Endometrial microvascular endothelial cells (primary cell): ENCODE measurements at regions not wholly inside any gene's neighbourhood (a gene's known extent, or its start where the extent isn't known, plus 50 kb on each side); places are given as distances from the start of the nearest gene placed in this dataset.

Experiments
- in situ Hi-C: cut with HindIII; loops from 2 replicates; pipeline ENCODE4 v1.10.0; 2017; ENCODE audit warnings: low sequenced_read_pairs, low pct_unique_long_range_greater_than_20kb; ENCODE audit errors: inconsistent ontology term

DNA sequence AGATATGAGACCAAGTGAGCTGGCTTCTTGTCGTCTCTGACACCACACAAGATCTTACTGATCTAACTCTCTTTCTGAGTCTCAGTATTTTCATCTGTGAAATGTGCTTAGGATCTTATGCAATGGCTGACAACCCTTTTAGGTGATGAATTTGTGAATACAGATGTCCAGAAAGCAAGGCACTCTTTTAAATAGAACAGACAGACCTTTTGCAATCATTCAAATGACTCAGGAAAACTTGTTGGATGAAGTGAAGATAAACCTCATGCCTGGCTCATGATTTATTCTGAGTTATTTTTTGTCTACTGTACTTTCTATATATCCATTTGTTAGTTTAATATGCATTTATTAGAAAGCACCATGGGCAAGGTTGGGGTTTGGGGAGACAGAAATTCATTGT, 411.3 kb downstream of the PTPRU start:
- in situ Hi-C loops: no loop called here

DNA sequence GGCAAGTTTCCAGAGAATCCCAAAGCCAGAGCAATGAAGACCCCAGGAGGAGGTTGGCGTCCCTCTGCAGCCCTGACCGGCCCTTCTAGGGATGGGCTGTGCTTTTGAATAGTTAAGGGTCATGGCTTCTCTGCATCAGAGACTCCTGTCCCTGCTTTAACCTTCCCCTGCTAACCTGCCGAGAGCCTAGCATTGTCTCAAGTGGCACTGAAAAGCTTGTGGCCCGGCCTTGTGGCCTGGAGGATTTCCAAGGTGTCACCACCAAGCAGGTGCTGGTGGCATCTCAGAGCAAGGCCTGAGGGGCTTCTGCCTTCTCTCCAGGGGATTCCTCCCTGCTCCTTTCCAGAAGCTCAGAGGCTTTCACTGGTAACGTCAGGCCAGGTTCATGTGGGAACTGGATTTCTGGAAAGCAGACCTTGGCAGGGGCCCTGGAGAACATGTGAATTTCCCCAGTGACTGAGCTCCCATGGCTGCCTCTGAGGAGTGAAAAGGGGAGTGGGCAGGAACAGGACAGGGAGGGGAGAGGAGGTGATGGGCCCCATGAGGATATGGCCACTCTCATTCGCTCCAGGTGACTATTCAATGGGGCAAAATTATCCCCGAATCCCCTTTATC, 409.9 kb downstream of the PTPRU start:
- in situ Hi-C loops: no loop called here

- in situ Hi-C loops: no loop called here
Measured at GRCh38 chr1:29645586-29645985, 409.3 kb downstream of the PTPRU start.

DNA sequence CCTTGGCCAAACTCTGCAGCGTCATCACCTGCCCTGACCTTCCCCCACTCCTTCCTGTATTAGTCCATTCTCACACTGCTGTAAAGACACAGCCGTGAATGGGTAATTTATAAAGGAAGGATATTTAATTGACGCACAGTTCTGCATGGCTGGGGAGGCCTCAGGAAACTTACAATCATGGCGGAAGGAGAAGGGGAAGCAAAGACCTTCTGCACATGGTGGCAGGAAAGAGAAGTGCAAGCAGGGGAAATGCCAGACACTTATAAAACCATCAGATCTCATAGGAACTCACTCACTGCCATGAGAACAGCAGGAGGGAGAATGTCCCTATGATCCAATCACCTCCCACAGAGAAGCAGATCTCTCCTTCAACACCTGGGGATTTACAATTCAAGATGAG, 408.5 kb downstream of the PTPRU start:
- in situ Hi-C loops: no loop called here

DNA sequence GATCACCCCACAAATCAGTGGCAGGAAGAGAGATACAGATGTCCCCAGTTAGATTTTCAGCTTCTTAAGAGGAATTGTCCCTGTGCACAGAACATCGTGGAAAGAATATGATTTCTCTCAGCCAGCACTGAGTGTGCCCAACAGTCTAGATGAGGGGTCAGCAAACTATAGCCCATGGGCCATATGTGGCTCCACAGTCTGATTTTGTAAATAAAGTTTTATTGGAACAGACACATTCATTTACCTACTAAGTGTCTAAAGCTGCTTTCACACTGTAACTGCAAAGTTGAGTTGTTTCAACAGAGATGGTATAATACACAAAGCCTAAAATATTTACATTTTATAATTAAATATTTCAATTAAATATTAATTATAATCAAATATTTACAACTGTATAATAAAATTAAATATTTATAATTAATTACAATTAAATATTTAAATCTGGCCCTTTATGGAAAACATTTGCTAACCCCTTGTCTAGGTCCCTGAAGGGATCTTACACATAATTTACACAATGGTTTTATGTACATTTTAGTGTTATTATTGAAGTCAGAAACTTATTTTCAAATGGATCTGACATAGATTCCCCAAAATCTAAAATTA, 407.6 kb downstream of the PTPRU start:
- in situ Hi-C loops: no loop called here

- in situ Hi-C loops: no loop called here
Measured at GRCh38 chr1:29643281-29643680, 407.0 kb downstream of the PTPRU start.

DNA sequence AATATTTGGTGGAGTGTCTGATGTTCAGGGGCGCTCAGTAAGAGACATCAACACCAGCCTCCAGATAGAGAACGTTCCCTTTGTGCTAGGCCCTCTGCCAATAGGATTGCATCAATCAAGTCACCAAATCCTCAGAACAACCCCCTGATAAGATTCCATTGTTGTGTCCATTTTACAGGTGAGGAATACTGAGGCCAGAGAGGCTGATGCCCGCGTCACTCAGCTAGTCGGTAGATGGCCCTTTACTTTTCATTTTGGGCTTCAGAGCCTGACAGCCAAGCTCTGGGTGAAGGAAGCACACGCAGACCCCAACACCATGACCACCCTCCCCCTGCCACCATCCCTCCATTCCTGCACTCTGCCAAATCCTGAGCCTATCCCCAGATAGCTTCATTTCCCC, 406.2 kb downstream of the PTPRU start:
- in situ Hi-C loops: no loop called here

DNA sequence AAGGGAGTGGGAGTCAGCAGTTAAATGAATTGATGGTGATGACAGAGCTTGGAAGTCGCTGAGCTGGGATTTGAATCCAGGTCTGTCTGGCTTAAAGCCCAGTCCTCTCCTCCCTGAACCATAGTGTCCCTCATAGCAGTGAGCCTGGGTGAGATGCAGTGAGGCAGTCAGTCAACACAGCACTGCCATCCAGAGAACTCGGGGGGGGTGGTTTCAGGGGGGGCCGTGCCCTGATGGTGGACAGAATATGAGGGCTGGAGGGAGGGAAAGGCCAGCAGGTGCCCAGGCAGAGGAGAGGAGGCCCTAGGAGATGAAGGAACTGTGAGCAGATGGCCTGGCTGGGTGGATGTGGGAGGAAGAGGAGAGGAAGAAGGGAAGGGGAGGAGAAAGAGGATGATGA, 405.6 kb downstream of the PTPRU start:
- in situ Hi-C loops: no loop called here

DNA sequence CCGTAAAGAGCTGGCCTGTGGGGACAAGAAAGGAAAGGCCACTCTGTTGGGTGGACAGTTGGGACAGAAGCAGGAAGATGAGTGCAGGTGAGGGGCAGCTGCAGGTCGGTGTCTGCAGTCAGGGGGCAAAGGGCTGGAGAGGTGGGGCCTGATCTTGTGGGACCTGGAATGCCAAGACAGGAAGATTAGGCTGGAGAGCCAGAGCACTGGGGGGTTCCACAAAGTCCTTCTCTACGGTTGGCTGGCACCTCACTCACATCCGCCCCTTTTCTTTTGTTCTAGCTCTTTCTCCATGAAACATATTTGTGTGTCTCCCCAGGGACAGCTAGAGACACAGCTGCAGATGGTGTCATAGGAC, 404.1 kb downstream of the PTPRU start:
- in situ Hi-C loops: no loop called here

GRCh38 chr1:29639741-29640427, 403.6 kb downstream of the PTPRU start:
- in situ Hi-C loops: no loop called here

DNA sequence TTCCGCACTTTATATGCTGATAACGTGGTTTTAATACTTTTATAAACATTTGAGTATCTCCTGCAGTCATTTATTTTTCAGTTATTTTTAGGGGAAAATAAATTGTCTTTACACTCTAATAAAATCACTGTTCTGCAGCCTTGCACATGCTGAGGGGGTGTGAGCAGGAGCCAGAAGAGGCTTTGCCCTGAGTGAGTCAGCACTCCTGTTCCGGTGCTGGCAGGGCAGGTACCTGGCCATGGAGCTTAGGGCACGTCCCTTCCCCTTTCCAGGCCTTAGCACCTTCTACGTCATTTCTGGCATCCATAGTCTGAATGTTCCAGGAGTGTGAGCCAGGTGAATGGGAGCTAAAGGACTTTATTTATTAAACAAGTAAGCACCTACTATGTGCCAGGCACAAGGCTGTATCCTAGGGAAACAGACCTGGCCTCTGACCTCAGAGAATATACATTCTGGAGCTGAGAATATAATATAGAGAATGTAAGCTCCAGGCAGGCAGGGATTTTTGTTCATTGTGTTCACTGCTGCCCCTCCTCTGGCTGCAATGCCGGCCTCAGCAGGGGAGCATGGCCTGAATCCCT, 402.9 kb downstream of the PTPRU start:
- in situ Hi-C loops: no loop called here

DNA sequence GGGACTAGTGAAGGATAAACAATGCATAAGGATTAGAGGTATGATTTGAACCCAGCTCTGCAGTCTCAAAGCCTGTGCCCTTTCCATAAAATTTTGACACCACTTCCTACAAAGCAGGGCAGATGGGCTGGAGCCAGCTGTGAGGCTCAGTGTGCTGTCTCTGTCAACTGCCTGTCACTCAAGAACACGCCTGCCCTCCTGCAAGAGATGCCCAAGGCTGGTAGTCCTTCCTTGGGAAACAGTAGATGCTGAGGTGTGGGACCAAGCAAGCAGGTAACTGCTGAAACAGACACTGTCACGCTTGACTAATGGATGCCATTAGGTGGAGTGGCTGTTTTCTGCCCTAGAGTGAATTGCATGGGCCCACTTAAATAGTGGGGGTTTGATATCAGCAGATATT, 402.0 kb downstream of the PTPRU start:
- in situ Hi-C loops: no loop called here

DNA sequence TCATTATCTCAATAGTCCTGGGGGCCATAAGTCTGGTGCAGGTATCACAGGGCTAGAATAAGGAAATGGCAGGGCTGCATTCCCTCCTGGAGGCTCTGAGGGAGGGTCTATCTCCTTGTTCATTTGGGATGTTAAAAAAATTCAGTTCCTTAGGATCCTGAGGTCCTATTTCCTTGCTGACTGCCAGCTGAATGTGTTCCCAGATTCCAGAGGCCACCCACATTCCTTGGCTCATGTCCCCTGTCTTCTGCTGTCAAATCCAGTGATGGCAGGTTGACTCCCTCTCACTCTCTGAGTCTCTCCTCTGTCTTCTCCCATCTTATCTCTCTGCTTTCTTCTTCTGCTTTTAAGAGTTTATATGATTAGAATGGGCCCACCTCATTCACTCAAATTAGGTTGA, 400.6 kb downstream of the PTPRU start:
- in situ Hi-C loops: no loop called here

GRCh38 chr1:29635501-29636263, 399.4 kb downstream of the PTPRU start:
- in situ Hi-C loops: no loop called here

- in situ Hi-C loops: no loop called here
Measured at GRCh38 chr1:29634746-29635335, 398.5 kb downstream of the PTPRU start.

GRCh38 chr1:29634324-29634723, 398.0 kb downstream of the PTPRU start:
- in situ Hi-C loops: no loop called here

DNA sequence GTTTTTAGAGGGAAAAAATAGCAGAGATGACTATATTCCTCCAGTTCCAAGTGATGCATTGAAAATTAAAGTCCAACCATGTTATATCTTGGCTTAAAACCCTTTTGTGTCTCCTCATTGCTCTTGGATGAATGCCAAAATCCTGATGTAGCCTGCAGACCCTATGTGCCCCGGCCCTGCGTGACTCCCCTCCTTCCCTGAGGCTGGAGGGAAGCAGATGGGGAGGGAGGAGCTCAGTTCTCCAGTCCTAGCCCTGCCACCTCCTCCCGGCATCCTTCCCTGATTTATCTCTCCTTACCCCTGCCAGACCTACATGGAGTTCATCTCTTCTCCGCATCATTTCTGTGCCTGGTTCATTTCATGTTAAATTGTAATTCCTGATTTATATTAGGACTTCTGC, 397.4 kb downstream of the PTPRU start:
- in situ Hi-C loops: no loop called here

GRCh38 chr1:29632806-29633615, 396.7 kb downstream of the PTPRU start:
- in situ Hi-C loops: no loop called here
